SK-N-SH (cell line): ENCODE measurements at regions not wholly inside any gene's neighbourhood (a gene's known extent, or its start where the extent isn't known, plus 50 kb on each side); places are given as distances from the start of the nearest gene placed in this dataset.

Experiments used
- CTCF ChIA-PET: fragments of 300-600, 350-600 bp; formaldehyde crosslinking; extraction: SDS; loops from one replicate; lab custom pipeline; 2021; lab: Yijun Ruan, JAX
- POLR2A ChIA-PET: fragments of 350-600 bp; sonication (Branson Sonifier 250); formaldehyde crosslinking; extraction: SDS; loops from one replicate; lab custom pipeline; 2020; ENCODE audit warnings: antibody characterized with exemption, inconsistent platforms; lab: Yijun Ruan, JAX
- DNase-seq: peaks from one replicate; pipeline ENCODE4 v3.0.0; 2012
- H2AFZ ChIP-seq: fragments of 200-600 bp; sonication (generic); 2 replicates; pipeline ENCODE4 v1.8.1; 2016; ENCODE audit warnings: antibody characterized with exemption, mild to moderate bottlenecking, low read depth
- H3F3A ChIP-seq: fragments of 200-600 bp; sonication (generic); replicated peaks from 2 replicates; pipeline ENCODE3; 2016; ENCODE audit warnings: antibody characterized with exemption, mild to moderate bottlenecking; ENCODE audit not compliant: insufficient read depth
- H3K27ac ChIP-seq, 2 experiments: fragments of 200-500 bp in 1 of 2; fragments of 200-600 bp in 1 of 2; sonication (Bioruptor generic) in 1 of 2; sonication (generic), shearing (Covaris generic) in 1 of 2; 2 replicates each; pipeline versions ENCODE4 v1.5.1 to v1.6.1; 2014 to 2016; ENCODE audit warnings: low read depth in 2 of 2, inconsistent platforms in 1 of 2, low read length in 1 of 2, mild to moderate bottlenecking in 1 of 2, mixed read lengths in 1 of 2
- H3K27me3 ChIP-seq: fragments of 200-600 bp; sonication (generic), shearing (Covaris generic); 2 replicates; pipeline ENCODE4 v1.6.1; 2016; ENCODE audit warnings: mixed run types; ENCODE audit not compliant: insufficient read depth
- H3K36me3 ChIP-seq, 2 experiments: fragments of 200-500 bp in 1 of 2; fragments of 200-600 bp in 1 of 2; sonication (Bioruptor generic) in 1 of 2; sonication (generic) in 1 of 2; replicated peaks in 1 of 2; 2 replicates each; pipeline versions ENCODE3 to v1.5.1; 2014 to 2016; ENCODE audit warnings: low read length in 1 of 2, mild to moderate bottlenecking in 1 of 2; ENCODE audit not compliant: insufficient read depth in 2 of 2, control insufficient read depth in 1 of 2
- H3K4me1 ChIP-seq, 2 experiments: fragments of 200-500 bp in 1 of 2; fragments of 200-600 bp in 1 of 2; sonication (Bioruptor generic) in 1 of 2; sonication (generic), shearing (Covaris generic) in 1 of 2; 2 replicates each; pipeline versions ENCODE4 v1.5.1 to v1.6.1; 2014 to 2016; ENCODE audit warnings: low read depth in 1 of 2, low read length in 1 of 2, mixed run types in 1 of 2; ENCODE audit not compliant: insufficient read depth in 2 of 2, control insufficient read depth in 1 of 2
- H3K4me2 ChIP-seq: fragments of 200-600 bp; sonication (generic), shearing (Covaris generic); 2 replicates; pipeline ENCODE4 v1.6.1; 2017; ENCODE audit warnings: mixed run types
- H3K4me3 ChIP-seq, 2 experiments: fragments of 200-500 bp in 1 of 2; fragments of 200-600 bp in 1 of 2; sonication (Bioruptor generic) in 1 of 2; sonication (generic), shearing (Covaris generic) in 1 of 2; 2 replicates each; pipeline versions ENCODE4 v1.5.1 to v1.8.1; 2014 to 2016; ENCODE audit warnings: low read depth in 2 of 2, inconsistent platforms in 1 of 2, low read length in 1 of 2, mild to moderate bottlenecking in 1 of 2, mixed read lengths in 1 of 2, moderate library complexity in 1 of 2
- H3K79me2 ChIP-seq: fragments of 200-600 bp; sonication (generic); 2 replicates; pipeline ENCODE4 v1.8.1; 2017; ENCODE audit warnings: mild to moderate bottlenecking; ENCODE audit not compliant: insufficient read depth
- H3K9ac ChIP-seq: fragments of 200-600 bp; sonication (generic); 2 replicates; pipeline ENCODE4 v1.6.1; 2017; ENCODE audit warnings: mixed run types
- H3K9me2 ChIP-seq: fragments of 200-600 bp; sonication (generic); 2 replicates; pipeline ENCODE4 v1.6.1; 2017; ENCODE audit warnings: mixed run types
- H3K9me3 ChIP-seq: fragments of 200-600 bp; sonication (generic); 2 replicates; pipeline ENCODE4 v1.6.1; 2017; ENCODE audit warnings: mixed run types, mild to moderate bottlenecking, moderate library complexity
- H4K20me1 ChIP-seq: fragments of 200-600 bp; sonication (generic); 2 replicates; pipeline ENCODE4 v1.6.1; 2017; ENCODE audit warnings: mild to moderate bottlenecking, mixed run types; ENCODE audit not compliant: insufficient read depth
- ELF1 ChIP-seq: IDR thresholded peaks from 2 replicates; pipeline ENCODE4 v1.4.0; 2012
- EZH2phosphoT487 ChIP-seq: fragments of 200-600 bp; sonication (generic); IDR thresholded peaks from 2 replicates; pipeline ENCODE4 v1.6.1; 2017; ENCODE audit warnings: low read depth, mixed run types, mild to moderate bottlenecking, antibody characterized with exemption, moderate library complexity, borderline replicate concordance
- FOSL2 ChIP-seq: IDR thresholded peaks from 2 replicates; pipeline ENCODE4 v1.4.0; 2012; ENCODE audit warnings: low read depth, mild to moderate bottlenecking, moderate library complexity, borderline replicate concordance
- IRF3 ChIP-seq: fragments of 150-350 bp; IDR thresholded peaks from 2 replicates; pipeline ENCODE4 v1.6.1; 2016; ENCODE audit warnings: mild to moderate bottlenecking, low read depth, low read length
- MAX ChIP-seq: IDR thresholded peaks from 2 replicates; pipeline ENCODE4 v1.4.0; 2012; ENCODE audit warnings: low read depth
- MXI1 ChIP-seq: IDR thresholded peaks from 2 replicates; pipeline ENCODE4 v1.6.1; 2012; ENCODE audit warnings: mild to moderate bottlenecking, low read depth, low read length, improper control_type of control experiment
- NFIC ChIP-seq: IDR thresholded peaks from 2 replicates; pipeline ENCODE4 v1.4.0; 2012; ENCODE audit warnings: borderline replicate concordance
- NRF1 ChIP-seq: IDR thresholded peaks from 2 replicates; pipeline ENCODE4 v1.6.1; 2012; ENCODE audit warnings: low read depth, mild to moderate bottlenecking, low read length
- PBX3 ChIP-seq: IDR thresholded peaks from 2 replicates; pipeline ENCODE4; 2012
- POLR2AphosphoS5 ChIP-seq: IDR thresholded peaks from 2 replicates; pipeline ENCODE4 v1.6.1; 2012; ENCODE audit warnings: low read depth, low read length
- RCOR1 ChIP-seq: fragments of 150-350 bp; IDR thresholded peaks from 2 replicates; pipeline ENCODE4 v1.6.1; 2017; ENCODE audit warnings: antibody characterized with exemption, low read length
- RFX5 ChIP-seq: IDR thresholded peaks from 2 replicates; pipeline ENCODE4 v1.6.1; 2012; ENCODE audit warnings: mild to moderate bottlenecking, improper control_type of control experiment, low read length
- SIN3A ChIP-seq: IDR thresholded peaks from 2 replicates; pipeline ENCODE4 v1.6.1; 2012; ENCODE audit warnings: low read depth, mild to moderate bottlenecking, low read length, moderate library complexity, borderline replicate concordance
- SMC3 ChIP-seq: IDR thresholded peaks from 2 replicates; pipeline ENCODE4 v1.6.1; 2012; ENCODE audit warnings: low read depth, low read length, improper control_type of control experiment
- TAF1 ChIP-seq: IDR thresholded peaks from 2 replicates; pipeline ENCODE4 v1.6.1; 2012; ENCODE audit warnings: low read depth, mild to moderate bottlenecking, low read length, moderate library complexity, borderline replicate concordance
- TCF12 ChIP-seq: IDR thresholded peaks from 2 replicates; pipeline ENCODE4 v1.4.0; 2012
- USF1 ChIP-seq: IDR thresholded peaks from 2 replicates; pipeline ENCODE4 v1.4.0; 2012; ENCODE audit warnings: low read depth, borderline replicate concordance
- USF2 ChIP-seq: fragments of 150-350 bp; IDR thresholded peaks from 2 replicates; pipeline ENCODE4 v1.6.1; 2017; ENCODE audit warnings: antibody characterized with exemption, low read length, low read depth, borderline replicate concordance
- YY1 ChIP-seq: IDR thresholded peaks from 2 replicates; pipeline ENCODE4 v1.4.0; 2012; ENCODE audit warnings: low read depth, mild to moderate bottlenecking
- WGBS: methylation state at CpG from one replicate; pipeline ENCODE4 v1.1.6; 2017; ENCODE audit warnings: low lambda C conversion rate; 5-methylcytosine and 5-hydroxymethylcytosine counted together

GRCh38 chr9:61673247-61673646 lies 483.4 kb downstream of the SPATA31A7 start (continued):
- TF ChIP-seq PBX3 = no peak
- TF ChIP-seq USF2 = no peak
- no peak for TF ChIP-seq SIN3A
- no peak for TF ChIP-seq POLR2AphosphoS5
- no peak for TF ChIP-seq FOSL2
- TF ChIP-seq TAF1 = no peak
- TF ChIP-seq RCOR1 = no peak
- TF ChIP-seq NFIC = no peak

- ChIA-PET POLR2A (no interaction called here), CTCF (no interaction called here)
- Histone ChIP-seq H3K9me3 (no peaks in the 10 kb centered on the region), H3K9ac (no peak overlapping the region), H3K9me2 (no peaks in the 10 kb centered on the region), H3K79me2 (no peaks in the 10 kb centered on the region), H3F3A (no peaks in the 10 kb centered on the region), H3K27ac (no peak overlapping the region), H3K27me3 (no peaks in the 10 kb centered on the region), H3K4me2 (no peak overlapping the region), H3K4me1 (no peaks in the 10 kb centered on the region; a peak in 1 of 4 replicates), H2AFZ (no peak overlapping the region), H3K36me3 (no peaks in the 10 kb centered on the region), H3K4me3 (peak overlapping the region in 1 of 2 experiments; percentile 2; a peak in 1 of 4 replicates), H4K20me1 (no peaks in the 10 kb centered on the region)
- no peak for TF ChIP-seq MXI1
- TF ChIP-seq NRF1 = peak; percentile 29; the same call in 1 of the 2 replicates
- no peak for TF ChIP-seq USF1
- 21% methylated on average over 31 of the region's 39 CpGs for WGBS
- peak; percentile 36 for DNase-seq
These were observed 484.0 kb downstream of the SPATA31A7 start for GRCh38 chr9:61673664-61674381.

- H3K4me1 ChIP-seq = no peaks in the 10 kb centered on the region; a peak in 1 of 4 replicates
- ChIA-PET CTCF (no interaction called here), POLR2A (no interaction called here)
- no peak overlapping the region for H3K4me2 ChIP-seq
- no peak overlapping the region for H3K9ac ChIP-seq
- no peaks in the 10 kb centered on the region for H3K27me3 ChIP-seq
- H3K36me3 ChIP-seq = no peaks in the 10 kb centered on the region
- no peak for DNase-seq
- H3K4me3 ChIP-seq = no peak overlapping the region
- no peak overlapping the region for H3K27ac ChIP-seq
- H2AFZ ChIP-seq = no peak overlapping the region
- WGBS = 69% methylated on average over 18 of the region's 18 CpGs
- H3K9me3 ChIP-seq = no peaks in the 10 kb centered on the region
- H4K20me1 ChIP-seq = no peaks in the 10 kb centered on the region
- no peaks in the 10 kb centered on the region for H3F3A ChIP-seq
- H3K9me2 ChIP-seq = no peaks in the 10 kb centered on the region
- H3K79me2 ChIP-seq = no peaks in the 10 kb centered on the region
- TF ChIP-seq MAX = no peak
- no peak for TF ChIP-seq YY1
- no peak for TF ChIP-seq POLR2AphosphoS5
- no peak for TF ChIP-seq RFX5
- no peak for TF ChIP-seq TAF1
- TF ChIP-seq TCF12 = no peak
- TF ChIP-seq USF2 = no peak
- TF ChIP-seq MXI1 = no peak
- TF ChIP-seq EZH2phosphoT487 = no peak
- no peak for TF ChIP-seq SIN3A
- TF ChIP-seq ELF1 = no peak
- TF ChIP-seq IRF3 = no peak
- TF ChIP-seq SMC3 = no peak
- TF ChIP-seq USF1 = no peak
These were observed 484.6 kb downstream of the SPATA31A7 start for GRCh38 chr9:61674465-61674864.
